Colonic mucosa (tissue), 4 donors: ENCODE measurements at regions not wholly inside any gene's neighbourhood (a gene's known extent, or its start where the extent isn't known, plus 50 kb on each side); places are given as distances from the start of the nearest gene placed in this dataset.
"Not testable (repeated sequence)": the region's sequence is repeated elsewhere in the genome, so short reads cannot be mapped to it uniquely, and the experiment has no call there.

Source experiments
- DNase-seq: peaks from one replicate; pipeline ENCODE4 v3.0.0-alpha.2; 2020
- H3K27ac ChIP-seq: fragments of 200-600 bp; one replicate; pipeline ENCODE4 v1.8.0; 2021
- H3K27me3 ChIP-seq: fragments of 200-600 bp; one replicate; pipeline ENCODE4 v1.8.0; 2021
- H3K36me3 ChIP-seq: fragments of 200-600 bp; one replicate; pipeline ENCODE4 v1.8.0; 2021
- H3K4me1 ChIP-seq: fragments of 200-600 bp; one replicate; pipeline ENCODE4 v1.8.0; 2021; ENCODE audit warnings: mild to moderate bottlenecking
- H3K4me3 ChIP-seq: fragments of 200-600 bp; one replicate; pipeline ENCODE4 v1.8.0; 2021
- H3K9ac ChIP-seq, 2 donors: one replicate each; pipeline ENCODE4 v1.7.0; 2013; ENCODE audit warnings: control low read depth in 2 of 2, low read depth in 2 of 2, low read length in 2 of 2
- H3K9me3 ChIP-seq: fragments of 200-600 bp; one replicate; pipeline ENCODE4 v1.8.0; 2021
- intact Hi-C: fragments of 100-400 bp; cut with DNase I; formaldehyde crosslinking; loops from one replicate; pipeline ENCODE4 v1.14.1; 2022
- TF ChIP-seq, protein P1 (sequence below): fragments of 200-600 bp; IDR thresholded peaks from one replicate; pipeline ENCODE4 v1.8.0; 2022; ENCODE audit warnings: antibody characterized with exemption, mild to moderate bottlenecking
- donor health status: healthy.
- donor health status: DM: no; HTN: no; CAD: no.
- donor health status: DM: no; HTN: no; CAD: no.

DNA sequence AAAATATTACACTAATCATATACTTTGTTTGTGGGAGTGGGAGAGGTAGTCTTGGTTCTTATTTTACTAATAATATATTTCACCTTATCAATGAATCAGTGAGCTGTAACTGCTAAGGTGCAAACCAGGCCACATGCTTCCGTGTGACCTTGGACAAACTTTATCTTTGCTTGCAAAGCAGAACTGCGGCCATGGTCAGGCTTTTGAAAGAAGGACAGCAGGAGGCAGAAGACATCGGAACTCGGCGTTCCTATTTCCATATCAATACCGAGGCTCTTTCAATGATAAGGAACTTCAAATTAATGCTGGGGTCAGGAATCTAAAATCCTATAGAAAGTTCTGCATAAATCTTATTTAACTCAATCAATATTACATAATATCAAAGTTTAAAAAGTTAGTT is 491.9 kb upstream of the PFKP start:
- DNase-seq, result no peak
- Histone ChIP-seq H3K4me3 (no peak overlapping the region), H3K9ac (no peak overlapping the region), H3K9me3 (no peaks in the 10 kb centered on the region), H3K27ac (no peak overlapping the region), H3K27me3 (no peaks in the 10 kb centered on the region), H3K36me3 (no peaks in the 10 kb centered on the region), H3K4me1 (no peaks in the 10 kb centered on the region)
- TF ChIP-seq, protein P1, sequence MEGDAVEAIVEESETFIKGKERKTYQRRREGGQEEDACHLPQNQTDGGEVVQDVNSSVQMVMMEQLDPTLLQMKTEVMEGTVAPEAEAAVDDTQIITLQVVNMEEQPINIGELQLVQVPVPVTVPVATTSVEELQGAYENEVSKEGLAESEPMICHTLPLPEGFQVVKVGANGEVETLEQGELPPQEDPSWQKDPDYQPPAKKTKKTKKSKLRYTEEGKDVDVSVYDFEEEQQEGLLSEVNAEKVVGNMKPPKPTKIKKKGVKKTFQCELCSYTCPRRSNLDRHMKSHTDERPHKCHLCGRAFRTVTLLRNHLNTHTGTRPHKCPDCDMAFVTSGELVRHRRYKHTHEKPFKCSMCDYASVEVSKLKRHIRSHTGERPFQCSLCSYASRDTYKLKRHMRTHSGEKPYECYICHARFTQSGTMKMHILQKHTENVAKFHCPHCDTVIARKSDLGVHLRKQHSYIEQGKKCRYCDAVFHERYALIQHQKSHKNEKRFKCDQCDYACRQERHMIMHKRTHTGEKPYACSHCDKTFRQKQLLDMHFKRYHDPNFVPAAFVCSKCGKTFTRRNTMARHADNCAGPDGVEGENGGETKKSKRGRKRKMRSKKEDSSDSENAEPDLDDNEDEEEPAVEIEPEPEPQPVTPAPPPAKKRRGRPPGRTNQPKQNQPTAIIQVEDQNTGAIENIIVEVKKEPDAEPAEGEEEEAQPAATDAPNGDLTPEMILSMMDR, result no peak
- intact Hi-C loops, result no loop called here

DNA sequence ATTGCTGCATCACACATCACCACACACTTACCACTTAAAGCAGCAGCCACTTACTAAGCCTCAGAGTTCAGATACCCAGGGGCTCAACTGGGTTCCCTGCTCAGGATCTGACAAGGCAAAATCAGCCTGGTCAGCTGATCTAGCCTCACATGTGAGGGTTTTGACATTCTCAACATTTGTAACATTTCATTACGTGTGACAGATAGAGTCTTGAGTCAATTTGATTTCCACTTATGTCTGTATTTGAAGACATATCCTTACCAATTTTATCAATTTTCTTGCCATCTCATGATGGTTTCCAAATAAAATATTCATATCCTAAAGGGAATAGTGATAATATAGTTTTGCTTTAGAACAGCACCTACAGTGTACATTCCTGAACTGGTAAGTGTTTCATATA is 494.7 kb upstream of the PFKP start:
- Histone ChIP-seq H3K9ac (no peak overlapping the region), H3K9me3 (no peaks in the 10 kb centered on the region), H3K4me3 (no peak overlapping the region), H3K4me1 (no peaks in the 10 kb centered on the region), H3K27me3 (no peaks in the 10 kb centered on the region), H3K27ac (no peak overlapping the region), H3K36me3 (no peaks in the 10 kb centered on the region)
- intact Hi-C loops, result no loop called here
- DNase-seq, result no peak
- TF ChIP-seq, protein P1, result no peak

DNA sequence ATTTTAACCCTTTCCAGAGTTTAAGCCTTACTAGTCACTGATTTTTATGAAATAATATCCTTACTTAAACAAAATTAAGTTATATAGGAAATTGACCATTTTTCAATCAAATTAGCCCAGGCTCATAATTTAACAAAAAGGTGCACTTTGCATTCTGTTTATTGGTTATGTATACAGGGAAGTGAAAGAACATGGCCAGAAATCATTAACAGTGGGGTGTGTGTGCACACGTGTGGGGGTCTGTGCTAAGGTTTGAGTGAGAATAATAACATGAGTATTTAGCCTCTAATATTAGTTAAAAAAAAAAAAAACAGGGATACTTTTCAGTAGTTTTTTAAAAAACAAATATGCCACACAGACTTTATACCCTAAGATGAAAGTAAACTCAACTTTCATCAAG is 510.5 kb upstream of the PFKP start:
- Histone ChIP-seq H3K36me3 (no peaks in the 10 kb centered on the region), H3K4me1 (no peaks in the 10 kb centered on the region), H3K4me3 (no peak overlapping the region), H3K27ac (no peak overlapping the region), H3K9ac (no peak overlapping the region), H3K9me3 (no peaks in the 10 kb centered on the region), H3K27me3 (no peaks in the 10 kb centered on the region)
- intact Hi-C loops, result no loop called here
- TF ChIP-seq, protein P1, result no peak
- DNase-seq, result no peak

DNA sequence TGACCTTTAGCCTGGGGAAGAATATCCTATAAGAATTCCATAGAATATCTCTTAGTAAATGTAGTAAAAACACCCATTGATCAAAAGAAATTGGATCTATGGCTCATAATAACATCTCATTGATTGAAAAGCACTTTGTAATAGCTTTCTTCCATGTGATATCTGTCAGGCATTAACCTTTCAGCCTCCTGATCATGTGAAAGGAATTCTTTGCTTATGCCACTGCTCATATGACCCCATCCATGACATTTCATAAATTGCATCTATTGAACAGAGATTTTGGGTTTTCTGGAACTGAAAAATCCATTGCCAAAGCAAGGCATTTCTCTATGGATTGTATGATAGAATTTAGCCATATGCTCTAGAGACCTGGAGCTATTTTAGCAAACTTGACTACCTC is 519.3 kb upstream of the PFKP start:
- no peak overlapping the region for H3K4me3 ChIP-seq
- DNase-seq, result no peak
- intact Hi-C loops, result no loop called here
- no peak overlapping the region for H3K9ac ChIP-seq
- no peak overlapping the region for H3K27ac ChIP-seq
- no peaks in the 10 kb centered on the region for H3K9me3 ChIP-seq
- H3K36me3 ChIP-seq, result no peaks in the 10 kb centered on the region
- H3K27me3 ChIP-seq, result no peaks in the 10 kb centered on the region
- TF ChIP-seq, protein P1, result no peak
- H3K4me1 ChIP-seq, result no peaks in the 10 kb centered on the region

DNA sequence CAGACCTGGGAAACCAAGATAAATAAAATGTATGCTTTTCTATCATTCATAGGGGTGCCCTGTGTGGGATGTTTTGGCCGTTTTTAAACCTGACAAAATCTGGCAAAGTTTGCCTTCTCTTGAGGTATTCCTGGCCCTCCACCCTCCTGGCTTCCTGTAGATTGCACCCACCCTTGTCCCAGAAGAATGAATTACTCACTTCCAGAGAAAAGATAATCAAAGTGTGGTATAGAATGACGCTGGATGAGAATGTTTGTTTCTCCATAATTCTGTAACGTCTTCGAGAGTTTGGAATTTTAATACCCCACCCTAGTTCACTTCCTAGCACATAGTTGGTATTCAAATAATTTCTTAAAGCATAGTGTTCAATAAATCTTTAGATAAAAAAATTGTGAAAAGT is 519.7 kb upstream of the PFKP start:
- Histone ChIP-seq H3K9ac (no peak overlapping the region), H3K27ac (no peak overlapping the region), H3K36me3 (no peaks in the 10 kb centered on the region), H3K27me3 (no peaks in the 10 kb centered on the region), H3K9me3 (no peaks in the 10 kb centered on the region), H3K4me3 (no peak overlapping the region), H3K4me1 (no peaks in the 10 kb centered on the region)
- intact Hi-C loops, result no loop called here
- no peak for DNase-seq
- TF ChIP-seq, protein P1, result no peak

DNA sequence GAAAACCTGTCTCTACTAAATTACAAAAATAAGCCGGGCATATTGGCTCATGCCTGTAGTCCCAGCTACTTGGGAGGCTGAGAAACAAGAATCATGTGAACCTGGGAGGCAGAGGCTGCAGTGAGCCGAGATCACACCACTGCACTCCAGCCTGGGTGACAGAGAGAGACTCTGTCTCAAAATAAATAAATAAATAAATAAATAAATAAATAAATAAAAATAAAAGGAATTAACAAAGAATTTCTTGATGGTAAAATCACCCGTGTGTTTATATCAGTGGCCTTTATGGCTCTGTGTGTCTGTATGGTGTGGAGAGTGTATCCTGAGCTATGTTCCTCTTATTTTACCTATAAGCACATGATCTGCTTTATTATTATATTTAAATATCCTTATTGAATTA is 520.5 kb upstream of the PFKP start:
- H3K4me3 ChIP-seq, H3K4me1 ChIP-seq, H3K9me3 ChIP-seq, H3K27ac ChIP-seq, H3K9ac ChIP-seq, H3K27me3 ChIP-seq, DNase-seq, H3K36me3 ChIP-seq, intact Hi-C loops: not testable (repeated sequence)
